GM18867 (cell line): ENCODE measurements at regions not wholly inside any gene's neighbourhood (a gene's known extent, or its start where the extent isn't known, plus 50 kb on each side); places are given as distances from the start of the nearest gene placed in this dataset.

ENCODE experiments used
- ATAC-seq: cut with Tn5 transposase; IDR thresholded peaks from one replicate; pipeline ENCODE4 v1.9.1; 2021; ENCODE audit warnings: mild to moderate bottlenecking, moderate library complexity; ENCODE audit not compliant: unreplicated experiment

DNA sequence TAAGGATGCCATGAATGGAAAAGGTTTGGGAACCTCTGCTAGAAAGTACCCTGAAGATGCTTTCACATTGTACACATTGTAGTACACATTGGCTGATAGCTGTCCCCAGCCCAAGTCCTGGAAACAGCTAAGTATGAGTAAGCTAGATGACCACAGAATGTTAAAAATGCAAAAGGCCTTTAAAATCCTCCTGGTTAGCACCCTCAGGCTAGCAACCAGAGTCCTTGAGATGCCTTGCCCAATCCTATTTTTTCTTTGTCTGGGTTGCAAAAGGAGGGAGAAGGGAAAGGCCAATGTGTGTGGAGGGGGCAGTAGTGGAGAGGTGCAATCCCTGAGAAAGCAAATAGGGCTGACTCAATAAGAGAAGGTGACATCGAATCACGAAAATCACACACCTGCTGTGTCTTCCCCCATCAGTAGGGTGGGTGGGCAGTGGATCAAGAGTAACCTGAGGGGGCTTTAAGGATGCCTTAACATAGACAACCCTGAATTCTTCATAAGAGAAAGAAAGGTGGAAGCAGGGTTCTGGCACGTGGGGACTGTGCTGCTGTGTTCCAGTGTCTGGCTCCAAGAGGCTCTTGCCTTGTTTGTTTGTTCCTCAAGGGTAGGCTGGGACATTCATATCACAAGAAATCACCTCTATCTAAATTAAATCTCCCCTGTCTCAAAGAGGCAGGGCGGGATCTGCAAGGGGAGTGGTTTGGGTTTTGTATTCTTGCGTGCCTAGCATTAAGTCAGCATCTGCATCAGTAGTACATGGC, 266.2 kb upstream of the PLXNA2 start:
- ATAC-seq: no peak

DNA sequence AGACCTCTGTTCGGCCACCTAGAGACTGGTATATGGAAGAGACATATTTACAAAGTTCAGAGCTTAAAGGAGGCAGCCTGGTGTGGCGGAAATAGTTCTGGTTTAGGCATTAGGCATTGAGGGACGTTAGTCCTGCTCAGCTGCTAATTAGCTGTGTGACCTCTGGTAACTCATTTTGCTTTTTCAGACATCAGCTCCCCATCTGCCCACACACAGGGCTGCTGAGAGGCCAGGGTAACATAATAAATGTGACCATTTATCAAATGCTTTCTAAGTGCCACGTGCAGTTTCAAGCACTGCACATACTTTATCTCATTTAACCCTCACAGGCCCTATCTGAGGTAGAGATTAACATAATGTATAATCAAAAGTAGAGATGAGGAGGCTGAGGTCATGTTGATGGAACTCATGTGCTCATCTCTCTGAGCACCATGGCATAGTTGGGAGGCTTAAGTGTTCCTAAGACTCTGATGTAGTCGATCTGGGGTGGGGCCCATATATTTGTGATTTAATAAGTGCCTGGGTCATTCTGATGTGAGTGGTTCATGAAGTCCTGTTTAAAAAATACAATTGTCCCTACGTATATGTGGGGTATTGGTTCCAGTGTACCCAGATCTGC, 267.2 kb upstream of the PLXNA2 start:
- no peak for ATAC-seq

DNA sequence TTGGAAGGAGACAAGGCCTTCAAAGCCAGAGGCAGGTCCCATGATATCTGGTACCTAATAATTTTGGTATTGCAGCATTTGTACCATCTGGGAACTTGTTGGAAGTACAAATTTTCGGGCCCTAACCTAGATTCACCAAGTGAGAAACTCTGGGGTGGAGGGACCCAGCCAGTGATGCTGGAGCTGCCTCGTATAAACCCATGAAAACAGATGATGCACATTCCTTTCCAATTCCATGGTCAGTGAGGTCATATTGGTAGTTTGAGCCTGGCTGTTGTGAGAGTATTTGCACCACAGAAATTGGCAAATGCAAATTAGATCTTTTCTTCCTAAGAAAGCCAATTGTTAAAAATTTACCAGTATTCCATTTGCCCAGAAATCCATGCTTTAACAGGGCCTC, 269.6 kb upstream of the PLXNA2 start:
- no peak for ATAC-seq

DNA sequence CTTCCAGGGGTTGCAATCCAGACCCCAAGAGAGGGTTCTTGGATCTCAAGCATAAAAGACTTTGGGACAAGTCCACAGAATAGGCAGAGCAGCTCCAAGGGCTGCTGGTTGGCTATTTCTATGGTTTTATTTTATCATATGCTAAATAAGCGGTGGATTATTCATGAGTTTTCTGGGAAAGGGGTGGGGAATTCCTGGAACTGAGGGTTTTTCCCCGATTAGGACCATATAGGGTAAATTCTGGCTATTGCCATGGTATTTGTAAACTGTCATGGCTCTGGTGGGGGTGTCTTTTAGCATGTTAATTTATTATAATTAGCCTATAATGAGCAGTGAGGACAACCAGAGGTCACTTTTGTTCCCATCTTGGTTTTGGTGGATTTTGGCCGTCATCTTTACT, 270.9 kb upstream of the PLXNA2 start:
- ATAC-seq: no peak

DNA sequence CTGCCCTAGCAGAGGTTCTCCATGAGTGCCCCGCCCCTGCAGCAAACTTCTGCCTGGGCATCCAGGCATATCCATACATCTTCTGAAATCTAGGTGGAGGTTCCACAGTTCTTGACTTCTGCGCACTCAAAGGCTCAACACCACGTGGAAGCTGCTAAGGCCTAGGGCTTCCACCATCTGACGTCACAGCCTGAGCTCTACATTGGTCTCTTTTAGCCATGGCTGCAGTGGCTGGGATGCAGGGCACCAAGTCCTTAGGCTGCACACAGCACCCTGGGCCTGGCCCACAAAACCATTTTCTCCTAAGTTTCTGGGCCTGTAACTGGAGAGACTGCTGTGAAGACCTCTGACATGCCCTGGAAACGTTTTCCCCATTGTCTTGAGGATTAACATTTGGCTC, 272.6 kb upstream of the PLXNA2 start:
- ATAC-seq: no peak

DNA sequence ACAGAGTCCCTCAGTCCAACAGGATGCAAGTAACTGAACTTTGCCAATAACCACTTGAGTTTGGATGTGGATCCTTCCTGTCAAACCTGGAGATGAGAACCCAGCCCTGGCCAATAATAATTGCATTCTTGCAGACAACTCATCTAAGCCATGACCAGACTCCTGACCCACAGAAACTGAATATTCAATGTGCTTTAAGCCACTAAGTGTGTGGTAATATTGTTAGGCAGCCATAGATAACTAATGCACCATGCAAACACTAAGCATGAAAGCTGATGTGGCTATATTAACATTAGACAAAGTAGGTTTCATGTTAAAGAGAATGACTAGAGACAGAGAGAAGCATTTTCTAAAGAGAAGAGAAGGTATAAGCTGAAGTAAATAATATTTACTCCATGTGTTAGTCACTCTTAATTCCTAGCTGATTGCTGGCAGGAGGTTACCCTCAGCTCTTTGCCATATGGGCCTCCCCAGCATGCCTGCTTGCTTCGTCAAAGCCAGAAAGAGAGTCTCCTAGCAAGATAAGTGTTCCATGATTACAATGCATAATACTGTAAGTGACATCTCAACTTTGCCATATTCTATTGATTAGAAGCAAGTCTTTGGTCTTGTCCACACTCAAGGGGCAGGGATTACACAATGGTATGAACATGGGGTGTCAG, 276.4 kb upstream of the PLXNA2 start:
- ATAC-seq: no peak

DNA sequence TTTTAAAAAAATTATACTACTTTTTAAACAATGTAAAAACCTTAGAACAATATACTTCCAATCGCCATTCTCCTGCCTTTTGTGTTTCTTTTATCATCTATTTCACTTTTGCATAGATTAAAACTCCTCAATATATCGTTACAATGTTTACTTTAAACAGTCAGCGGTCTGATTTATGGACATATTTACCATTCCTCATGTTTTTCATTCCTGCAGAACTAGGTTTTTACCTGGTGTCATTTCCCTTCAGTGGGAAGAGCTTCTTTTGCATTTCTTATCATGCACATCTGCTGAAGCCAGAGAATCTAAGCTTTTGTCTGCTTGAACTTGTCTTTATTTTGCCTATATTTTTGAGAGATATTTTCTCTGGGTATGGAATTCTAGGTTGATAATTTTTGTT, 277.4 kb upstream of the PLXNA2 start:
- no peak for ATAC-seq

DNA sequence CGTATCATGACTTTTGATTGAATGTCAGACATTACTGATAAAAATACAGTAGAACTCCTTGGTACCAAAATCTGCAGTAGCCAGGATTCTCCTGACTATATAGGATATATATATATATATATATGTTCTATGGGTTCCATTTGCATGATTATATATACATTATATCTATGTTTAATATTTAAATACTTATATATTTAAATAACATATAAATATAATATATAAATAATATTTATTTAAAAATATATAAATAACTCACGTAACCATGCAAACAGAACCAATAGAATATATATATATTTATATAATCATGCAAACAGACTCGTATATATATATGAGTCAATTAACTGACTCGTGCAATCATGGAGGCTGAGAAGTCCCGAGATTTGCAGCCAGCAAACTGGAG, 278.8 kb upstream of the PLXNA2 start:
- no peak for ATAC-seq

DNA sequence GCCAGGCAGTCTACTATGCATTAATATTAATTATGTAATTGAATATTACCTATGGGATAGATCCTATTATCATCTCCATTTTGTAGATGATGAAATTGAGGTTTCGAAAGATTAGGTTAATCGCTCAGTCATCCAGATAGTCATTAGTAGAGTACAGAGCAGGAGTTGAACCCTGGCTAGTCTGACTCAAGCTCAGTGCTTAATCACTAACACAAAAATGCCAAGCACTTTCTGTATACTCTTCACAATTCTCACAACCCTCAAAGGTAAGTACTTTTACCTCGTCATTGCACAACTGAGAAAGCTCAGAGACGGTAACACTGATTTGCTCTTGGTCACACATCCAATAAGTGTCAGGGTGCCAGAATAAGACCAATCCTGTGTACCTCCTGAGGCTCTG, 280.2 kb upstream of the PLXNA2 start:
- ATAC-seq: no peak

DNA sequence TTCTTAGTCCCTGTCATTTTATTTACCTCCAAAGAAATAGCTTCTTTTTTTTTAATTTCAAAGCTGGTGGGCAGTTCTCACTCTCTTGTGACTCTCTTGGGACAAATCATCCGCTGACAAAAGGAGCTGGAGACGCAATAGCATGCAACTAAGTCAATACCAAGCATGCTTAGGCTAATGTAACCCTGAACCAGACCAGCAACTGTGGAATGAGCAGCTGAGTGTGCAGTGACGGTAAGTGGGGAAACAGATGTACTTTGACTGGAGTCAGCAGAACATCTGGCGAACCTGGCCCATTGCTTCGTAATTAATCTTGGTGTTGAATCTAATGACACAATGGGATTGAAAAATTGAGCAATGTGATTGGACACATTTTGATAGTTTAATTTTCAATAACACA, 280.7 kb upstream of the PLXNA2 start:
- ATAC-seq: no peak

DNA sequence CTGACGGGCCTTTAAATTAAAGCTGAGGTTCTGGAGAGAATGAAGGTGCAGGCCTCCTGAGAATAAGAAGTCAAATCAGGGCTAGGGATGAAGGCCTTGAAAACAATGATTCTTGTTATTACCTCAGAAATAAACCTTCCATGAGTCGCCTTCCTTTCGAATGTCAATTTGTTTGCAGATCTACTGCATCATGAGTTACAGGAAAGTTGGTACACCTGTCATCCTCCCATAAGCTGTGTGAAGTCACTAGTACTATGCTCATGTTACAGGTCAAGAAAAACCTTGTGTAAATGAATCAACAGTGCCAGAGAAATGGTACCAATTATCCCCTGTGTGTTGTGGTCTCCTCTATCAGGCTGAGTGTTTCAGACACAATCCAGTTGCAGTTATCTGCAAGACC, 281.2 kb upstream of the PLXNA2 start:
- no peak for ATAC-seq

DNA sequence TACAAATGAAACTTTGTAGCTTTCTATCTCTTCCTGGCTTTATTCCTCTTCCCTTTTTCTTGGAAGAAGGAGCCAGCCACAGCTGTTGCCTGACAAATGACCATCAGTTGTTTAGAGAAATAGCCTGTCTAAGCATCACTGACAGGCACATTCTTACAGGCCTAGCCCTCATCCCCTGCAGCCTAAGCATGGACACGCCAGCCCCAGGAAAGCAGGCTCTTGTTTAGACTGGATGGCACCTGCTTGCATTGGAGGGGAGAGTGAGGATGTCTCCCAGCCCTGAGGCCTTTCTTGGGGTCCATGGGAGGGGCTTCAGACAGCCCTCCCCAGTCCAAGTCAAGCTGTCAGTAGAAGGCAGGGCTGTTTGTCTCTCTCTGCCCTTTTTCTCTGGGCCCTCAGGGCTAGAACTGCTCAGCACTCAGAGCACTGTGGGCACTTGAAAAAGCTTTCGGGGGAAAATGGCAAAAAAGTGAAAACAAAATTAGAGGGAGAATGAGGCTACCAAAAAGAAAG, 282.5 kb upstream of the PLXNA2 start:
- ATAC-seq: no peak

DNA sequence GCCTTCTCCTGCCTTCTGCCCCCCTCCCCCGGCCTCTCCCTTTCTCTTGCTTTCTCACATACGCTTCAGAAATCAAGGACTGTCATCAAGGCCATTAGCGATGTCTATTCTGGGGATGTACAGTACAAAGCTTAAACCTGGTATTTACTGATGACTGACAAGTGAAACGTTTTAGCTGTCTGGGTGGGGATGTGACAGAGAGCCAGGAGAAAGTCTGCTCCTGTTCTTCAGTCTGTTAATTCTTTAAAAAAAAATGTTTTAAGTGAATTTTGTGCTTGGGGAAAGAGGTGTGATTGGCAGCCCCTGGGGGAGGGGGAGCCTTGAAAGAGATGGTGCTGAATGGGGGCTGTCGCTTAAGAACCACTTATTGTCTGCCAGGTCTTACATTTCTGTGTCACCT, 283.0 kb upstream of the PLXNA2 start:
- no peak for ATAC-seq

DNA sequence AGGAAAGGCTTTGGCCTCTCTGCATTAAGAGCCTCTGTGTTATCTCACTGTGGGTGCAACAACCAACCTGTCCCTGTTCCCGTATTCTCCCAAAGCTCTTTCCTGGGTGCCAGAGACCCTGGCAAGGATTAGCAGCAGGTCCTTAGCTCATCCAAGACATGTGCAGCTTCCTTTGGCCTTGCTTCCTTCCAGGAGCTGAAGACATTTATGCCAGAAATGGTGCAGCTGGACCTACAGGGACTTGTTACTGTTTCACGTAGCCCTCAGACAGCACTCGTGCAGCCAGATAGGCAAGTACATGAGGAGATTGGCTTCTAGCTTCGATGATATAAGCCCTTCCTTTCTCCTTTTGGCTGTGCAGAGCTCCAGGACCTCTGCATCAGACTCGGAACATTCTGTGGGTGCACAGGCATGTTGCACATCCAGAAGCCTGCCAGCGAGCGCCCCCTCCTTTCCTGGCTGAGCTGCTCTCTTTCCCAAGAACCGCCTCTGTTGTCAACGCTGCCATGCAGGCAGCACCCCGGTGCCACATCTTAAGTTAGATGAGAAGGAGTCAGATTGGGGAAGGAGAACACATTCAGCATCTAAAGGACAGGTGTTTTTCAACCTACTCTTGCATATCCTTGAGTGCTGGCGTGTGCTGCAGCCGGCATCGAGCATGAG, 284.5 kb upstream of the PLXNA2 start:
- ATAC-seq: no peak

DNA sequence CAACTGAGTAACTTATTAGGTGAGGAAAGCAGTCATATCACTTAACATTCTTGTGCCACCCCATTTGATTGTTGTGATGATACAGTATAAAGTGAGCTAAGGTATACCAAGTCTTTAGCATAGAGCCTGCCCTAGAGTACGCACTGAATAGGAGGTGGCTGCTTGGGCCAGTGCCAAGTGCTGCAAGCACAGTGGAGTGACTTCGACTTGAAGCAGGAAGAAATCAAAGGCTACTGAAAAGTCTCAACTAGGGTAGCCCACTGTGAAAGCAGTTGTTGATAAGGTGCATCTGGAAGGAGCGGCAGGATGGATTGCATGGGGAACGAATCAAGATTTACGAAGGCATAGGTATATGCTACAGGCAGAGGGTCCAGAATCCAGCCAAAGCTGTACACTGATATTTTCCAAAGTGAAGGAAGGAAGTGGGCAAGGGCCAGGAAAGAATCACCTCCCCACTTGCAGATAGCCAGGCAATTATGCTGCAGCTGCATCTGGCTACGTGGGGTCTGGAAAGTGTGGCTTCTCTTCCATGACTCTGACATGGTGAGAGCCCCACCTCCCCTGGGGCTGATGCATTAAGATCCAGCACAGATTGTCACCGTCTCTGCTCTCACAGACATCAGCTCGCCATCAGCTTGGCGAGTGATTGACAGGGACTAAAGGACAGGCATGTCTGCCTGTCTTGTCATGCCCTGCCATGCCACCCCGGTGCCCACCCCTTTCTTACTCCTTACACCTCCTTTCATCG, 287.0 kb upstream of the PLXNA2 start:
- ATAC-seq: no peak

DNA sequence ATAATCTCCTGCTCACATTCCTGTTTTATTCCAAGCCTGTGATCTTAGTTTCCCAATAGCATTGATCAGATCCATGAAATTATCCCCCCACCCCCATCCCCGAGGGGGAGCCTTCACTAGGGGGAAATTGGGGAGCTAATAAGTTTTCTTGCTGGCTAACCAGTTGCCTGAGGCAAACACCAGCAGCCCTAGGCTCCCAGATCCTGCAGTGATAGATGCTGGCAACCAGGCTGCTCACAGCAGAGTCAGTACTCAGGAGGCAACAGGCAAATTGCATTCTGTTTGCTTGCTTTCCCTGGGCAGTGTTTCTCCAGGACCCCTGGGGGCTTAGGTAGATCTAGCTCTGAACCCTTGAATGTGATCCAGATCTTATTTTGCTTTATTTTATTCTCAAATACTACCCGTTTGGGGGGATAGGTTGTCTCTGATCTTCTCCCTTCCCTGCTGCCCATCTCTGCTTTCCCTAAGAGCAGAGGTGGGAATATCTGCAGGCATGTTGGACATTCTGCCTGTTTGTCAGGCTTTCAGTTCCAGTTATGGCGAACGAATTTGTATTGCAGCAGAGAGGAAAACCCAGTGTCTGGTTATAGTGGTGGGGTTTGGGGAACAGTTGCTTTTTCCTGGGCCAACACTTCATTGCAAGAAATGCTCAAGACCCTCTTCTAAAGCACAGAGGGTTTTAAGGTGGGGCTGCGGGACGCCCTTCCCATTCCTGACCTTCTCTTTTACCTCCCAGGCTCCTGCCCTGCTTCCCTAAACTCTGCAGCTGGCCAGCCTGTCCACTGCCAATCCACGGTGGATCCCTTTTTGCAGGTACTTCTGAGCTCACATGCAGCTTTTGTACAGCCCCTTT, 289.8 kb upstream of the PLXNA2 start:
- no peak for ATAC-seq

DNA sequence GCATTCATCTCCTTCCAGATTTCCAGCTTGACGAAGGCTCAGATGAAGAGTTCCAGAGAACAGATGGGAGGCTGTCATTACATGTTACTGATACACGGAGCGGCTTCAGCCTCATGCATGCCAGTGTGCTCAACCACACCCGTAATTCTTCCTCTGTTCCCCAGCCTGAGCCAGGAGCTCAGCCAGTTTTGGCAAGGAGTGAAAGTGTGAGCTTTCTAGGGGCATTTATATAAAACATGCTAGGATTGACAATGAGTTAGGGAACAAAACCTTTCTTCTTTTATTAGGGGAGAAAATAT, 290.4 kb upstream of the PLXNA2 start:
- ATAC-seq: no peak

DNA sequence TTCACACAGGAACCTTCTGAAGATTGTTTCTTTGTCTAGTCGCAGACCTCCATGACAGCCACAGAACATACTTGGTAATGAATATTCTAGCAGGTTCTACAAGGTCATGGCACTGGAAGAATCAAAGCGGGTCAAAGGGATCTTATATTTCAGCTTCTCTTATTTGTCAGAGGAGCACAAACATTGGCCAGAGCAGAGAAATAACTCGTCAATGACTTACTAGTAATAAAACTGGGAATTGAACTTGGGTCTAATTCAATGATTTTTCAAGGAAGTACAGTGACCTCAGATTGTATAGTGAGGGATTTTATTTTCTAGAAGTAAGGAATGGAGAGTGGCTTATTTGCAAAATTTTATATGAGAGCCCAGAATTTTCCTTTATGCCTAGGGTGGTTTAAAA, 290.8 kb upstream of the PLXNA2 start:
- no peak for ATAC-seq

DNA sequence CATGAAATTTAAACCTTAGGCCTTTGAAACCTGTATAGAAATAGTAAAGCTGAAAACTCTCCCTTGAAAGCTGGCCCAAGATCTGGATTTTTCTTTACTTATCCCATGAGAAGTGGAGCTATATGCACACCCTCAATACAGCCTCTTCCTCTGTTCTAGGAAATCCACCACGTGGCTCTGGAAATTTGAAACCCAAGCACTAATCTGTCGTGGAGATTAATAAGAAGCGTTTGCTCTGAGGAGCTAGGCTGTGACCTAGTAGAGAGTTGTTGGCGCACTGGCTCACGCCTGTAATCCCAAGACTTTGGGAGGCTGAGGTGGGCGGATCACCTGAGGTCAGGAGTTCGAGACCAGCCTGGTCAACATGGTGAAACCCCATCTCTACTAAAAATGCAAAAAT, 291.3 kb upstream of the PLXNA2 start:
- no peak for ATAC-seq

DNA sequence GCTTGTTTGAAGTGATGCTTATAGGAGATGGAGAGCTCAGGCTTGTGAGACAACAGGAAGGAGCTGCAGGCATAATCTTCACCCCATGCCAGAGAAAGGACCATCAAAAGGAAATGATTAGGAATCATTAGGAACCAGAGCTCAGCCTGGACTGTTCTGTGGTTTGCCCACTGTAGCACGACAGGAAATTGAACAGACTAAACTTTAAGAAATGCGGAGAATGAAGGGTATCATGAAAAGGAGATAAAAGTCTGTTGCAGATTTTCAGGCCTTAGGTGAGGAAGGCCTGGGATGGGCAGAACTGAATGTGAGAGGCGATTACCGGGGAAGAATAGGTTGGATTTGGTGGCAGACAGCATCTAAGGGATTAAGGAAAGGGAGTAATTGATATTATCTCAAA, 292.0 kb upstream of the PLXNA2 start:
- no peak for ATAC-seq
